LNCaP clone FGC (cell line): ENCODE measurements at regions not wholly inside any gene's neighbourhood (a gene's known extent, or its start where the extent isn't known, plus 50 kb on each side); places are given as distances from the start of the nearest gene placed in this dataset.
A peak's percentile ranks its signal among the peaks of the same experiment; 100 is the strongest.

ENCODE experiments used
- DNase-seq: peaks from one replicate; pipeline ENCODE4 v3.0.0-alpha.2; 2011; ENCODE audit warnings: low read depth
- H3K4me3 ChIP-seq: 2 replicates; pipeline ENCODE4 v1.5.1; 2011; ENCODE audit warnings: mild to moderate bottlenecking, low read depth, low read length, control low read depth
- TF ChIP-seq, protein P1 (sequence below): IDR thresholded peaks from 2 replicates; pipeline ENCODE4 v1.5.1; 2012; ENCODE audit warnings: mild to moderate bottlenecking; ENCODE audit not compliant: control insufficient read depth, insufficient read depth; ENCODE audit errors: extremely low read depth

DNA sequence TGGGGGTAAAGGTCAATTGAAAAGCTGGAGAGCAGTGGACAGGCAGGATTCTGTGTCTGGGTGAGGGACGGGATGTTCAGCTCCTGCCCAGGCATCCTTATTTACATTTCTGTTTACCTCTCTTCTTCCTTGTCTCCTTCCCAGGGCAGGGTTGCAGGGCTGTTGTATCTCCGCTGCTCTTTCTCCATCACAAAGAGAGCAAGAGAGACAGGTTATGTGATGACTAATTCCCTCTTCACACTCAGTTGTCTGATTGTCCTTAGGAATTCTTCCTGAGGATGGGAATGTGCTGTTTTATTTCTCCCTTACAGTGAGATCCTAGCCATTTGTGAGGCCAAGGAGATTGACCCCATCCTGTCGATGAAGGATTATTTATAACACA lies 104.9 kb downstream of the VPREB1 start:
- no peak overlapping the region for H3K4me3 ChIP-seq
- DNase-seq: no peak
- TF ChIP-seq, protein P1, sequence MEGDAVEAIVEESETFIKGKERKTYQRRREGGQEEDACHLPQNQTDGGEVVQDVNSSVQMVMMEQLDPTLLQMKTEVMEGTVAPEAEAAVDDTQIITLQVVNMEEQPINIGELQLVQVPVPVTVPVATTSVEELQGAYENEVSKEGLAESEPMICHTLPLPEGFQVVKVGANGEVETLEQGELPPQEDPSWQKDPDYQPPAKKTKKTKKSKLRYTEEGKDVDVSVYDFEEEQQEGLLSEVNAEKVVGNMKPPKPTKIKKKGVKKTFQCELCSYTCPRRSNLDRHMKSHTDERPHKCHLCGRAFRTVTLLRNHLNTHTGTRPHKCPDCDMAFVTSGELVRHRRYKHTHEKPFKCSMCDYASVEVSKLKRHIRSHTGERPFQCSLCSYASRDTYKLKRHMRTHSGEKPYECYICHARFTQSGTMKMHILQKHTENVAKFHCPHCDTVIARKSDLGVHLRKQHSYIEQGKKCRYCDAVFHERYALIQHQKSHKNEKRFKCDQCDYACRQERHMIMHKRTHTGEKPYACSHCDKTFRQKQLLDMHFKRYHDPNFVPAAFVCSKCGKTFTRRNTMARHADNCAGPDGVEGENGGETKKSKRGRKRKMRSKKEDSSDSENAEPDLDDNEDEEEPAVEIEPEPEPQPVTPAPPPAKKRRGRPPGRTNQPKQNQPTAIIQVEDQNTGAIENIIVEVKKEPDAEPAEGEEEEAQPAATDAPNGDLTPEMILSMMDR: no peak

DNA sequence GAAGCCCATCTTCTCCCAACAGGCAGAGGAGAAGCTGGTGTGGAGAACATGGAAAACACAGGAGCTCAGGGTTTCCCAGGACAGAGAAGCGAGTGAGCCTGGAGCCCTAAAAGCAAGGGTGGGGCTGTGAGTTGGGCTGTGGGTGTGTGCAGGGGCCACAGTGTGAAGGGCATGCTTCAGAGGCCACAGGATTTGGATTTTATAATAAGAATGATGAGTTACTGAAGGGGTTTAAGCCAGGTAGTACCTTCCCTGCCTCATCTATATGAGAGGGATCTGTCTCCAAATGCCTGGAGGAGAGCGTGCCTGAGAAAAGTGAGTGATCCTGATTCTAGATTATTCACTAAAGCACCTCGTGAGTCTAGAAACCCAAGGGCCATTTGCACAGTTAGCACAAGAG lies 106.8 kb downstream of the VPREB1 start:
- no peak overlapping the region for H3K4me3 ChIP-seq
- DNase-seq: no peak
- TF ChIP-seq, protein P1: no peak

DNA sequence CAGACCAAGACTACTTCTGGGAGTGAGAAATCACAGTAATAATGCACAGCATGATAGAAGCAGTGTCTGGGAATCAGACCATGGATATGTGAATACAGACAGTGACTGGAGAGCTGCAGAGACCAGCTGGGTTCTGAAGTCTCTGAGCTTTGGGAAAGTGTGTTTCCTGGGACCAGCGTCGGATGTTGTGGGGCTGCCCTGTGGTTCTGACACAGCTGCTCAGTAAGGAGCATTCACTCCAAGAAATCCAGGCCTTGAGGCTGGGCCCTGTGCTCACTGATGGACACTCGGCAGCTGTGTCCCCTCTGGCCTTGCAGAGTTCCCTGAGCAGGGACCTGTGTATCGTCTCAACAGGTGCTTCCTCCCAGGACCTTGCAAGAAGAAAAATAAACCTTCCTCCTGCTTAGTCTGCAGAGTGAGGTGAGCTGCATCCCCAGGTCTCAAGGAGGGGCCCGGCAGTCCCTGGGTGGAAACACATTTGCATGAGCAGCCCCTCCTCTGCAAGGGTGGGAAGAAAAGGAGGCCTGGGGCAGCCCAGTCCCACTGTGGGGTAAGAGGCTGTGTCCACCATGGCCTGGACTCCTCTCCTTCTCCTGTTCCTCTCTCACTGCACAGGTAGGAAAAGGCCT lies 107.9 kb downstream of the VPREB1 start:
- no peak overlapping the region for H3K4me3 ChIP-seq
- DNase-seq: no peak
- TF ChIP-seq, protein P1: no peak

DNA sequence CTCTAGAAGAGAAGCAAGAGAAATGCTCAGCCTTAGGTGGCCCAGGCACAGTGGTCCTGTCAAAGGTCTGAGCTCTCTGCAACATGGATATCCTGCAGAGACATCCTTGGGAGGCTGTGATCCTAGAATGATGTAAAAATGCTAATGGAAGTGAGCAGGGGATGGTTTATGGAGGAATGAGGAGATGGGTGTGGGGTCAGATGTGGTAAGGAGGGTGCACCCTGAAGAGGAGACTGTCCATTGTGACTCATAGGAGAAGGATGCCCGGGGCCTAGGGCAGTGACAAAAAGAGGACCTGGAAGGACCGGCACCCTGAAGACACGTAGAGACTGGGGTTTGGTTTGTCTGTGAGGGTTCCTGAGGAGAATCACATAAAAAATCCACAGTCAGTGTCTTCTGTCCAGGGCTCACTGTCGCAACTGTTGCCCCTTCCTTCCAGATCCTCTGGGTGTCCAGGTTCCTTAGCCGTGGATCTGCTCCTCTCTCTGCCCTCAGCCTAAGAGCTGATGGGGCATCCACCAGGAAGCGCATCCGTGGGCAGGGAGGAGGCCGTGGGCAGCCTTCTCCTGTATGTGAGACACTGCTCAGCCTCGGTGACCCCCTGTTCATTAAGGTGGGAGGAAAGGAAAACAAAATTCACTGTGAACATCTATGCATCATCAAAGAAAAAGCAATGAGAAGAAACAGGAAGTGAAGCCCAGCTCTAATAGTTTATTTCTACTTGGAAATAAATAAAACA lies 110.7 kb downstream of the VPREB1 start:
- TF ChIP-seq, protein P1: no peak
- H3K4me3 ChIP-seq: no peak overlapping the region
- no peak for DNase-seq

DNA sequence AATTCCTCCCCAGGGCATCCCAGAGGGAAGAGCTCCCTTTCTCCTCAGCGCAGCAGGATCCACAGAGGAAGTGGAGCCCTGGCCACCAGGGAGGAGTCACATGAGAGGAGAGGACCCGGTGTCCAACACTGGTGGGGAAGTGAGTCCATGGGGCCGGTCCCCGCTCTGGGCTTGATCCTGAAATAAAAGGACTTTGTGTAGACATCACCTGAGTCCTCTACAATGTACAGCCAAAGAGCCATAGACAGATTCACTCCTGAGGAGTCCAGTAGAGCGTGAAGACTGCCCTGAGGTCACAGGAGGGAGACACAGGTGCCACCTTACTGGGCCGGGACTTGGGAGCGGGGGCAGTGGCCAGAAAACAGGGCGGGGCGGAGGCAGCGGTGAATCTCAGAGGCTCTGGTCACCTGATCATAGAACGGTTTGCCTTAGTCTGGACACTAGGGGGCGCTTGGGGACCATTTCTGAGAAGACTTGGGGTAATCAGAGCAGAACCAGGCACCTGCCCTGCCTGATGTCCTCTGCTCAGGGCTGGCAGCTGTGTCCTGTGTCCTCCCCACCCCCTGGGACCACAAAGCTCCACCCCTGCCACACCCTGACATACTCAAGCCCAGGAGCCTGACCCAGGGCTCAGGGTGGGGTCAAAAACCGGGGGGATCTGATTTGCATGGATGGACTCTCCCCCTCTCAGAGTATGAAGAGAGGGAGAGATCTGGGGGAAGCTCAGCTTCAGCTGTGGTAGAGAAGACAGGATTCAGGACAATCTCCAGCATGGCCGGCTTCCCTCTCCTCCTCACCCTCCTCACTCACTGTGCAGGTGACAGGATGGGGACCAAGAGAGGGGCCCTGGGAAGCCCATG lies 112.7 kb downstream of the VPREB1 start:
- H3K4me3 ChIP-seq: no peak overlapping the region
- TF ChIP-seq, protein P1: peak; percentile 80
- DNase-seq: peak; percentile 53

DNA sequence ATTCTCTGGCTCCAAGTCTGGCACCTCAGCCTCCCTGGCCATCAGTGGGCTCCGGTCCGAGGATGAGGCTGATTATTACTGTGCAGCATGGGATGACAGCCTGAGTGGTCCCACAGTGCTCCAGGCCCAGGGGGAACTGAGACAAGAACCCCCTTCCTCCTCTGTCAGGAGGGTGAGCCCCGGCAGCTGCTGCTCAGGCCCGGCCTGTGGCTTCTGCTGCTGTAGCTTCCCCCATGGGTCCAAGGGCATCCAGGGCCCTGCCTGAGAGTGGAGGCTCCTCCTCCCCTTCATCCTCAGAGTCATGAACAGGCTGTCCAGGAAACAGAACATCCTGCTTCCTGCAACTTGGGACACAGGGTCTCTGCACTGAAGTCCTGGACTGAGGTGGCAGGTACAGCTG lies 113.6 kb downstream of the VPREB1 start:
- no peak for DNase-seq
- H3K4me3 ChIP-seq: no peak overlapping the region

More for the DNA sequence above, 113.6 kb downstream of the VPREB1 start:
- TF ChIP-seq, protein P1: no peak
